SJSA1 (cell line): ENCODE measurements at regions not wholly inside any gene's neighbourhood (a gene's known extent, or its start where the extent isn't known, plus 50 kb on each side); places are given as distances from the start of the nearest gene placed in this dataset.

ENCODE experiments used
- DNase-seq, 2 experiments: peaks; one replicate each; pipeline ENCODE4 v3.0.0-alpha.2; 2015 to 2020; ENCODE audit warnings: low spot score in 2 of 2, low read depth in 1 of 2
- H3K27ac ChIP-seq: fragments of 250-450 bp; sonication (Bioruptor Pico); 2 replicates; pipeline ENCODE4 v1.5.1; 2020; ENCODE audit warnings: mild to moderate bottlenecking, moderate library complexity
- H3K27me3 ChIP-seq: fragments of 250-450 bp; sonication (Bioruptor Pico); replicated peaks from 2 replicates; pipeline ENCODE4 v1.5.1; 2020; ENCODE audit warnings: mild to moderate bottlenecking, moderate library complexity
- H3K36me3 ChIP-seq: fragments of 250-450 bp; sonication (Bioruptor Pico); 2 replicates; pipeline ENCODE4 v1.5.1; 2020; ENCODE audit warnings: mild to moderate bottlenecking
- H3K4me1 ChIP-seq: fragments of 250-450 bp; sonication (Bioruptor Pico); replicated peaks from 2 replicates; pipeline ENCODE4 v1.6.1; 2021; ENCODE audit warnings: mild to moderate bottlenecking
- H3K4me3 ChIP-seq: fragments of 250-450 bp; sonication (Bioruptor Pico); 2 replicates; pipeline ENCODE4 v1.5.1; 2020; ENCODE audit warnings: mild to moderate bottlenecking
- H3K9me3 ChIP-seq: fragments of 250-450 bp; sonication (Bioruptor Pico); replicated peaks from 2 replicates; pipeline ENCODE4 v1.5.1; 2020; ENCODE audit warnings: mild to moderate bottlenecking

GRCh38 chr11:112632866-112633505 lies 328.2 kb upstream of the NCAM1 start:
- H3K9me3 ChIP-seq, result no peaks in the 10 kb centered on the region
- no peaks in the 10 kb centered on the region for H3K27me3 ChIP-seq
- H3K4me1 ChIP-seq, result no peaks in the 10 kb centered on the region
- no peak overlapping the region for H3K4me3 ChIP-seq
- no peak overlapping the region for H3K27ac ChIP-seq
- no peaks in the 10 kb centered on the region for H3K36me3 ChIP-seq
- no peak for DNase-seq

- Histone ChIP-seq H3K4me1 (no peaks in the 10 kb centered on the region), H3K27ac (no peak overlapping the region), H3K9me3 (no peaks in the 10 kb centered on the region), H3K4me3 (no peak overlapping the region), H3K36me3 (no peaks in the 10 kb centered on the region), H3K27me3 (no peaks in the 10 kb centered on the region)
- no peak for DNase-seq
These were observed 326.7 kb upstream of the NCAM1 start for GRCh38 chr11:112634551-112634950.

GRCh38 chr11:112634995-112635737 lies 326.1 kb upstream of the NCAM1 start:
- no peaks in the 10 kb centered on the region for H3K36me3 ChIP-seq
- no peaks in the 10 kb centered on the region for H3K27me3 ChIP-seq
- no peak overlapping the region for H3K4me3 ChIP-seq
- no peak overlapping the region for H3K27ac ChIP-seq
- no peak for DNase-seq
- no peaks in the 10 kb centered on the region for H3K4me1 ChIP-seq
- H3K9me3 ChIP-seq, result no peaks in the 10 kb centered on the region

- DNase-seq, result no peak
These were observed 324.1 kb upstream of the NCAM1 start for GRCh38 chr11:112637076-112637475.

GRCh38 chr11:112637876-112638275 lies 323.3 kb upstream of the NCAM1 start:
- H3K4me3 ChIP-seq, result no peak overlapping the region
- DNase-seq, result no peak
- H3K27me3 ChIP-seq, result no peaks in the 10 kb centered on the region
- no peaks in the 10 kb centered on the region for H3K4me1 ChIP-seq
- no peaks in the 10 kb centered on the region for H3K36me3 ChIP-seq
- H3K27ac ChIP-seq, result no peak overlapping the region
- H3K9me3 ChIP-seq, result no peaks in the 10 kb centered on the region

More at GRCh38 chr11:112637076-112637475, 324.1 kb upstream of the NCAM1 start:
- Histone ChIP-seq H3K27ac (no peak overlapping the region), H3K9me3 (no peaks in the 10 kb centered on the region), H3K4me1 (no peaks in the 10 kb centered on the region), H3K36me3 (no peaks in the 10 kb centered on the region), H3K4me3 (no peak overlapping the region), H3K27me3 (no peaks in the 10 kb centered on the region)

GRCh38 chr11:112639469-112639868 lies 321.8 kb upstream of the NCAM1 start:
- no peaks in the 10 kb centered on the region for H3K4me1 ChIP-seq
- no peaks in the 10 kb centered on the region for H3K9me3 ChIP-seq
- H3K27ac ChIP-seq, result no peak overlapping the region
- H3K27me3 ChIP-seq, result no peaks in the 10 kb centered on the region
- no peak overlapping the region for H3K4me3 ChIP-seq
- H3K36me3 ChIP-seq, result no peaks in the 10 kb centered on the region
- DNase-seq, result no peak

- Histone ChIP-seq H3K36me3 (no peaks in the 10 kb centered on the region), H3K4me1 (no peaks in the 10 kb centered on the region), H3K27me3 (no peaks in the 10 kb centered on the region), H3K27ac (no peak overlapping the region), H3K9me3 (no peaks in the 10 kb centered on the region), H3K4me3 (no peak overlapping the region)
- DNase-seq, result no peak
These were observed 317.8 kb upstream of the NCAM1 start for GRCh38 chr11:112643416-112643815.

- no peaks in the 10 kb centered on the region for H3K9me3 ChIP-seq
- no peaks in the 10 kb centered on the region for H3K27me3 ChIP-seq
- no peak for DNase-seq
- no peaks in the 10 kb centered on the region for H3K36me3 ChIP-seq
- H3K27ac ChIP-seq, result no peak overlapping the region
- H3K4me3 ChIP-seq, result no peak overlapping the region
- H3K4me1 ChIP-seq, result no peaks in the 10 kb centered on the region
These were observed 316.6 kb upstream of the NCAM1 start for GRCh38 chr11:112644410-112645131.

GRCh38 chr11:112649856-112650255 lies 311.4 kb upstream of the NCAM1 start:
- Histone ChIP-seq H3K4me1 (no peaks in the 10 kb centered on the region), H3K36me3 (no peaks in the 10 kb centered on the region), H3K27ac (no peak overlapping the region), H3K9me3 (no peaks in the 10 kb centered on the region), H3K4me3 (no peak overlapping the region), H3K27me3 (no peaks in the 10 kb centered on the region)
- no peak for DNase-seq

- Histone ChIP-seq H3K9me3 (no peaks in the 10 kb centered on the region), H3K4me3 (no peak overlapping the region), H3K36me3 (no peaks in the 10 kb centered on the region), H3K4me1 (no peaks in the 10 kb centered on the region), H3K27me3 (no peaks in the 10 kb centered on the region), H3K27ac (no peak overlapping the region)
- no peak for DNase-seq
These were observed 310.7 kb upstream of the NCAM1 start for GRCh38 chr11:112650527-112650926.

GRCh38 chr11:112651386-112651785 lies 309.8 kb upstream of the NCAM1 start:
- no peaks in the 10 kb centered on the region for H3K27me3 ChIP-seq
- no peak overlapping the region for H3K27ac ChIP-seq
- no peaks in the 10 kb centered on the region for H3K36me3 ChIP-seq
- H3K4me1 ChIP-seq, result no peaks in the 10 kb centered on the region
- no peaks in the 10 kb centered on the region for H3K9me3 ChIP-seq
- no peak overlapping the region for H3K4me3 ChIP-seq
- DNase-seq, result no peak

GRCh38 chr11:112652786-112653390 lies 308.3 kb upstream of the NCAM1 start:
- no peak for DNase-seq
- Histone ChIP-seq H3K4me1 (no peaks in the 10 kb centered on the region), H3K9me3 (no peaks in the 10 kb centered on the region), H3K27me3 (no peaks in the 10 kb centered on the region), H3K27ac (no peak overlapping the region), H3K4me3 (no peak overlapping the region), H3K36me3 (no peaks in the 10 kb centered on the region)

GRCh38 chr11:112655371-112655770 lies 305.8 kb upstream of the NCAM1 start:
- Histone ChIP-seq H3K27ac (no peak overlapping the region), H3K9me3 (no peaks in the 10 kb centered on the region), H3K36me3 (no peaks in the 10 kb centered on the region), H3K4me3 (no peak overlapping the region), H3K4me1 (no peaks in the 10 kb centered on the region), H3K27me3 (no peaks in the 10 kb centered on the region)
- no peak for DNase-seq
